CD4-positive, alpha-beta memory T cell (primary cell): ENCODE measurements at regions not wholly inside any gene's neighbourhood (a gene's known extent, or its start where the extent isn't known, plus 50 kb on each side); places are given as distances from the start of the nearest gene placed in this dataset.

ENCODE experiments used
- CTCF ChIA-PET: fragments of 350-600 bp; sonication (Branson Sonifier 250); formaldehyde crosslinking; loops from one replicate; lab custom pipeline; 2021; ENCODE audit warnings: inconsistent platforms; ENCODE audit not compliant: partially characterized antibody; lab: Charles Lee
- POLR2A ChIA-PET: fragments of 350-600 bp; sonication (Branson Sonifier 250); formaldehyde crosslinking; loops from one replicate; lab custom pipeline; 2021; ENCODE audit not compliant: partially characterized antibody; lab: Charles Lee
- DNase-seq, 5 donors: peaks; one replicate each; pipeline versions ENCODE4 v3.0.0 to v3.0.0-alpha.2; 2020 to 2022; ENCODE audit warnings: mixed read lengths in 1 of 5
- H3K27ac ChIP-seq: one replicate; pipeline ENCODE4 v1.7.0; 2013; ENCODE audit warnings: low read depth, low read length
- H3K27me3 ChIP-seq: 2 replicates; pipeline ENCODE4 v1.7.0; 2013; ENCODE audit warnings: mild to moderate bottlenecking, low read length, moderate library complexity; ENCODE audit not compliant: insufficient read depth
- H3K36me3 ChIP-seq: 2 replicates; pipeline ENCODE4 v1.7.0; 2013; ENCODE audit warnings: mild to moderate bottlenecking, low read length, moderate library complexity; ENCODE audit not compliant: insufficient read depth
- H3K4me1 ChIP-seq: 2 replicates; pipeline ENCODE4 v1.7.0; 2013; ENCODE audit warnings: mild to moderate bottlenecking, low read length, moderate library complexity; ENCODE audit not compliant: insufficient read depth
- H3K4me3 ChIP-seq, 2 donors: one replicate each; pipeline ENCODE4 v1.7.0; 2013; ENCODE audit warnings: low read length in 2 of 2, mild to moderate bottlenecking in 1 of 2
- H3K9me3 ChIP-seq, 2 donors: one replicate each; pipeline ENCODE4 v1.7.0; 2013; ENCODE audit warnings: low read length in 2 of 2, control low read depth in 1 of 2; ENCODE audit not compliant: control insufficient read depth in 1 of 2
- H3K27ac Mint-ChIP-seq, 7 donors: one replicate each; pipeline ENCODE4 v1.8.0; 2020 to 2021; ENCODE audit warnings: mixed read lengths in 7 of 7, mild to moderate bottlenecking in 6 of 7, inconsistent platforms in 3 of 7, moderate library complexity in 3 of 7
- H3K27me3 Mint-ChIP-seq, 2 donors: one replicate each; pipeline ENCODE4 v1.8.0; 2020 to 2021; ENCODE audit warnings: mixed read lengths in 2 of 2
- H3K36me3 Mint-ChIP-seq, 2 donors: one replicate each; pipeline ENCODE4 v1.8.0; 2020 to 2021; ENCODE audit warnings: mixed read lengths in 2 of 2, inconsistent platforms in 1 of 2, mild to moderate bottlenecking in 1 of 2
- H3K4me1 Mint-ChIP-seq, 4 donors: one replicate each; pipeline ENCODE4 v1.8.0; 2020 to 2021; ENCODE audit warnings: mixed read lengths in 4 of 4, mild to moderate bottlenecking in 1 of 4
- H3K4me3 Mint-ChIP-seq, 8 donors: one replicate each; pipeline ENCODE4 v1.8.0; 2020 to 2021; ENCODE audit warnings: mixed read lengths in 8 of 8, mild to moderate bottlenecking in 7 of 8, moderate library complexity in 6 of 8, inconsistent platforms in 3 of 8
- H3K9me3 Mint-ChIP-seq, 8 donors: one replicate each; pipeline ENCODE4 v1.8.0; 2020 to 2021; ENCODE audit warnings: mixed read lengths in 8 of 8, mild to moderate bottlenecking in 5 of 8, inconsistent platforms in 3 of 8, moderate library complexity in 1 of 8
- intact Hi-C: fragments of 100-400 bp; cut with micrococcal nuclease; formaldehyde crosslinking; loops from one replicate; pipeline ENCODE4 v1.15.1; 2023

- no peaks in the 10 kb centered on the region for H3K9me3 ChIP-seq
- POLR2A ChIA-PET, result no interaction called here
- Mint-ChIP-seq H3K27me3 (peaks cover 28 to 33% of the 10 kb centered on the region in 2 donors), H3K4me3 (no peak overlapping the region), H3K36me3 (no peaks in the 10 kb centered on the region), H3K27ac (no peak overlapping the region), H3K4me1 (peaks cover 0 to 19% (median 7%) of the 10 kb centered on the region in 4 donors), H3K9me3 (no peaks in the 10 kb centered on the region)
- H3K27ac ChIP-seq, result no peak overlapping the region
- CTCF ChIA-PET, result no interaction called here
- no peak for DNase-seq
- intact Hi-C loops, result no loop called here
- H3K4me1 ChIP-seq, result peaks cover 6% of the 10 kb centered on the region
- H3K27me3 ChIP-seq, result no peaks in the 10 kb centered on the region
- no peaks in the 10 kb centered on the region for H3K36me3 ChIP-seq
- H3K4me3 ChIP-seq, result no peak overlapping the region
These were observed 92.2 kb upstream of the MBOAT2 start for GRCh38 chr2:9095690-9096089.

GRCh38 chr2:9095226-9095625 is 91.7 kb upstream of the MBOAT2 start:
- ChIA-PET CTCF (no interaction called here), POLR2A (no interaction called here)
- Histone ChIP-seq H3K9me3 (no peaks in the 10 kb centered on the region), H3K27me3 (no peaks in the 10 kb centered on the region), H3K4me1 (peaks cover 6% of the 10 kb centered on the region), H3K36me3 (no peaks in the 10 kb centered on the region), H3K4me3 (no peak overlapping the region), H3K27ac (no peak overlapping the region)
- H3K36me3 Mint-ChIP-seq, result no peaks in the 10 kb centered on the region
- peaks cover 28 to 33% of the 10 kb centered on the region in 2 donors for H3K27me3 Mint-ChIP-seq
- intact Hi-C loops, result no loop called here
- no peaks in the 10 kb centered on the region for H3K9me3 Mint-ChIP-seq
- peaks cover 0 to 19% (median 7%) of the 10 kb centered on the region in 4 donors for H3K4me1 Mint-ChIP-seq
- H3K4me3 Mint-ChIP-seq, result no peak overlapping the region
- no peak for DNase-seq
- H3K27ac Mint-ChIP-seq, result no peak overlapping the region

GRCh38 chr2:9094117-9094516 is 90.6 kb upstream of the MBOAT2 start:
- Mint-ChIP-seq H3K27ac (no peak overlapping the region), H3K9me3 (no peaks in the 10 kb centered on the region), H3K4me1 (peaks cover 0 to 14% (median 4%) of the 10 kb centered on the region in 4 donors), H3K27me3 (peaks cover 28 to 33% of the 10 kb centered on the region in 2 donors), H3K4me3 (no peak overlapping the region), H3K36me3 (no peaks in the 10 kb centered on the region)
- DNase-seq, result no peak
- ChIA-PET CTCF (no interaction called here), POLR2A (no interaction called here)
- Histone ChIP-seq H3K27me3 (no peaks in the 10 kb centered on the region), H3K36me3 (no peaks in the 10 kb centered on the region), H3K4me3 (no peak overlapping the region), H3K9me3 (no peaks in the 10 kb centered on the region), H3K27ac (no peak overlapping the region), H3K4me1 (peaks cover 3% of the 10 kb centered on the region)
- intact Hi-C loops, result no loop called here

GRCh38 chr2:9093324-9093723 is 89.8 kb upstream of the MBOAT2 start:
- intact Hi-C loops, result no loop called here
- no peak for DNase-seq
- Histone ChIP-seq H3K4me3 (no peak overlapping the region), H3K4me1 (no peaks in the 10 kb centered on the region), H3K27me3 (no peaks in the 10 kb centered on the region), H3K27ac (no peak overlapping the region), H3K36me3 (no peaks in the 10 kb centered on the region), H3K9me3 (no peaks in the 10 kb centered on the region)
- H3K9me3 Mint-ChIP-seq, result no peaks in the 10 kb centered on the region
- ChIA-PET CTCF (no interaction called here), POLR2A (no interaction called here)
- peaks cover 0 to 8% (median 0%) of the 10 kb centered on the region in 4 donors for H3K4me1 Mint-ChIP-seq
- no peak overlapping the region for H3K27ac Mint-ChIP-seq
- no peak overlapping the region for H3K4me3 Mint-ChIP-seq
- peaks cover 25 to 31% of the 10 kb centered on the region in 2 donors for H3K27me3 Mint-ChIP-seq
- no peaks in the 10 kb centered on the region for H3K36me3 Mint-ChIP-seq

- Mint-ChIP-seq H3K36me3 (no peaks in the 10 kb centered on the region), H3K27ac (no peak overlapping the region), H3K27me3 (peaks cover 26 to 33% of the 10 kb centered on the region in 2 donors), H3K4me3 (no peak overlapping the region), H3K4me1 (peaks cover 0 to 8% (median 0%) of the 10 kb centered on the region in 4 donors), H3K9me3 (no peaks in the 10 kb centered on the region)
- Histone ChIP-seq H3K36me3 (no peaks in the 10 kb centered on the region), H3K27ac (no peak overlapping the region), H3K4me3 (no peak overlapping the region), H3K9me3 (no peaks in the 10 kb centered on the region), H3K27me3 (no peaks in the 10 kb centered on the region), H3K4me1 (no peaks in the 10 kb centered on the region)
- ChIA-PET CTCF (no interaction called here), POLR2A (no interaction called here)
- intact Hi-C loops, result no loop called here
- DNase-seq, result no peak
These were observed 89.1 kb upstream of the MBOAT2 start for GRCh38 chr2:9092383-9093282.

GRCh38 chr2:9091811-9092210 is 88.3 kb upstream of the MBOAT2 start:
- no peaks in the 10 kb centered on the region for H3K36me3 Mint-ChIP-seq
- H3K4me1 ChIP-seq, result no peaks in the 10 kb centered on the region
- intact Hi-C loops, result no loop called here
- no peak overlapping the region for H3K27ac Mint-ChIP-seq
- peaks cover 0 to 8% (median 0%) of the 10 kb centered on the region in 4 donors for H3K4me1 Mint-ChIP-seq
- H3K27ac ChIP-seq, result no peak overlapping the region
- CTCF ChIA-PET, result interaction anchor here (0.6 kb wide), 1 partner anchor 1032 kb away, joined by 3 read pairs; no protein-coding TSS in a partner anchor
- no peaks in the 10 kb centered on the region for H3K9me3 Mint-ChIP-seq
- no peak overlapping the region for H3K4me3 ChIP-seq
- H3K4me3 Mint-ChIP-seq, result no peak overlapping the region
- H3K27me3 Mint-ChIP-seq, result peaks cover 26 to 36% of the 10 kb centered on the region in 2 donors
- H3K9me3 ChIP-seq, result no peaks in the 10 kb centered on the region
- POLR2A ChIA-PET, result no interaction called here
- no peak for DNase-seq
- H3K27me3 ChIP-seq, result no peaks in the 10 kb centered on the region
- no peaks in the 10 kb centered on the region for H3K36me3 ChIP-seq

GRCh38 chr2:9089831-9090230 is 86.3 kb upstream of the MBOAT2 start:
- H3K4me1 Mint-ChIP-seq, result peaks cover 0 to 8% (median 0%) of the 10 kb centered on the region in 4 donors
- Histone ChIP-seq H3K27ac (no peak overlapping the region), H3K36me3 (no peaks in the 10 kb centered on the region), H3K9me3 (no peaks in the 10 kb centered on the region), H3K4me3 (no peak overlapping the region), H3K4me1 (no peaks in the 10 kb centered on the region), H3K27me3 (no peaks in the 10 kb centered on the region)
- ChIA-PET CTCF (no interaction called here), POLR2A (no interaction called here)
- no peak for DNase-seq
- intact Hi-C loops, result no loop called here
- H3K4me3 Mint-ChIP-seq, result no peak overlapping the region
- H3K36me3 Mint-ChIP-seq, result no peaks in the 10 kb centered on the region
- peaks cover 23 to 29% of the 10 kb centered on the region in 2 donors for H3K27me3 Mint-ChIP-seq
- no peaks in the 10 kb centered on the region for H3K9me3 Mint-ChIP-seq
- H3K27ac Mint-ChIP-seq, result no peak overlapping the region
